ENCODE measurements at regions not wholly inside any gene's neighbourhood (a gene's known extent, or its start where the extent isn't known, plus 50 kb on each side); places are given as distances from the start of the nearest gene placed in this dataset.

GRCh38 chr18:40904295-40904694 lies 1050.7 kb upstream of the PIK3C3 start:
- no peak for DNase-seq (ENCODE audit: low read depth, low spot score)

DNA sequence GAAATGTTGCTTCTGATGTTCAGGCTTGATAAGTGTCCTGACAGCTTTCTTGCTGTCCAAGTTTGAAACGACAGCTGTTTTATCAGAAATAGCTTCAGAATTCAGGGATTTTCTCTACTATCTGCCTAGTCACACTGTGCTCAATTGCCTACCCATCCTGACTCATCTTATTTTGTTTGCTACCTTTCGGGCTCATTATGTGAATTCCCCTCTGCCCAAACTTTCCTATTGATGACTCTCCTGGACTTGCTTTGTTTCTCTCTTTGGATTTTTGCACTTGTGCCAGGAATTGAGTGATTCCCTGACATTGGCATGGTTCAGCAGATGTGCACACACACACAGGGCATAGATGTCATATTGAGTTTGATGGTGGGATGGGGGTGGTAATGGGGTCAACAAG lies 1052.6 kb upstream of the PIK3C3 start:
- no peak for DNase-seq (ENCODE audit: low read depth, low spot score)

DNA sequence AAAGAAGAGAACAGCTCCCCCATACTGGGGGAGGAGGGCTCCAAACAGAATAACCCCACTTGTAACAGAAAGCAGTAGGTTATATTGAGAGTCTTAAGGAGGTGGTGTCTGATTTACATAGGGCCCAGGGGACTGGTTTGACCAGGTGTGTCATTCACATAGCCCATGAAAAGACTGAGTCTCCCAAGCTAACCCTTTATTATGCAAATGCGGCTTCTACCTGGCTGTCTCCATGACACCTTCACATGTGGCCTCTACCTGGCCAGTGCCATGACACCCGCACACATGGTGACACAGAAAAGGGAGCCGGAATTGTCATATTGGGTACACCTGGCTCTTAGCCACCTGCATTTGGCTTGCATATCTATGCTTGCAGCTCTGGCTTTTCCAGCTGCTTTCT lies 1057.2 kb upstream of the PIK3C3 start:
- DNase-seq (ENCODE audit: low read depth, low spot score) = peak; percentile 56

DNA sequence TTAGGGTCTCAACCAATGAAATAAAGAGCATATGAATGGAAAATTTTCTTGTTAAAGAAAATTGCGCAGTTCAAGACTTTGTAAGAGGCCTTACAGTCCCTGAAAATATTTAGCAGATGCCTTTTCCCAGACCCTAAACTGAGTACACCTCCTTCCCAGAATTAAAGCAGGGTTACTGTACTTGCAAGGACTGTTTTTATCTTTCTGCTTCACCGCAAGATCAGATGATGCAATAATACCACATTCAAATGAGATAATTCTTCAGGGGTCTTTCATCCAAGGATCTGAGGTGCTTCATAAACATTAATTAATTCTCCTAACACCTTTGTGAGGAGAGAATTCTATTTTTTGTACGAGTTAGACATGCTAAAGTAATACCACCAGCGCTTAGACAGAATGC lies 1071.8 kb upstream of the PIK3C3 start:
- DNase-seq (ENCODE audit: low read depth, low spot score) = no peak

DNA sequence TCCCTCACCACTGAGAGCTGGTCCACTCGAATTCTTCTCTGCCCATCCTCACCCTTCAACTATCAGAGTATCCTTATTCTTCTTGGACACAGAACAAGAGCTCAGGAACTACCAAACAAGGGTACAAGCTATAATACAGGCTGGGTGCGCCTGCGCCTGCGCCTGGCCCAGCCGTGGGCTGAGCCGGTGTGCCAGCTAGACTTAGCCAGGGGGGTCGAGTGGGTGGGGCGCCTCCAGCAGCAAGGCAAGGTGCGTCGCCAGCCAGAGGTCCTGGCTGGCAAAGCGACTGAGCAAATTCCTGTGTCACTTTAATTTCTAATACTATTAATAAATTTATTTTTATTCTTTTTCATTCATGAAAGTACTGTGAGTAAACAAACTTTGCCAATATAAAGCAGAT lies 1072.6 kb upstream of the PIK3C3 start:
- DNase-seq (ENCODE audit: low read depth, low spot score) = no peak

DNA sequence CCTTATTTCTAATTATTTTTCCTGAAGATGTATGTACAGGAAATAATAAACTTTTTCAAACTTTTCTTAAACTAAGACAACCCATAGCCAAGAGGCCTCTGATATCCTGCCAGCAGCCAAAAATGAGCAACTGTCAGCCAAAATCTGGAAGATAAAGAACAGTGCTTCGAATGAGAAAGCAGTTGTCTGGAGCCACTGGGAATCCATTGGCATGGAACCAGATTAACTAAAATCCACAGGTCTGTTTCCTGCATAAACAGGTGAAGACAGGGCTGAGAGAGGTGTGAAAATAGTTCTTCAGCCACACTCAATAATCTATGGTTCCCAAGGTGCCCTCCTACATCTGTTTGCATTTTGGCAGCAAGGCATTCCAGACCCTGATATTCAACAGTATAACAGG lies 1076.7 kb upstream of the PIK3C3 start:
- DNase-seq (ENCODE audit: low read depth, low spot score) = peak; percentile 20

- DNase-seq (ENCODE audit: low read depth, low spot score) = no peak
These were observed 1077.9 kb upstream of the PIK3C3 start for GRCh38 chr18:40877096-40877495.

GRCh38 chr18:40875101-40875615 lies 1079.9 kb upstream of the PIK3C3 start:
- DNase-seq (ENCODE audit: low read depth, low spot score) = no peak

DNA sequence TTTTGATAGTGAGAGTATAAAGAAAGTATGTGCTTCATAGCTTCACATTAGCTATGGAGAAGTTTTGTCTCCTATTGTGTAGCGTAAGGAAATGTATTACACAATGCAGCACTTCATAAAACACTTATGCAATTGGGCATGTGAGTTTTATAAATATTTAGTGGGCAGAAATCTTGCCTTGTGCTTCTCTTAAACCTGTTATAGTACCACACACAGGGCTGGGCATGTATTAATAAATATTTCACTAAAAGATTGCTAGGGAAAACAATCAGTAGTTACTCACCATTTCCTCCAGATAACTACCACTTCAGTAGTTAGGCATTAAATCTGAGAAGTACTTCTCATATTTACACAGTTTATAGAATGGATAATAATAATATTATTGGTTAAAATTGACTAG lies 1080.8 kb upstream of the PIK3C3 start:
- DNase-seq (ENCODE audit: low read depth, low spot score) = no peak

GRCh38 chr18:40868110-40868858 lies 1086.8 kb upstream of the PIK3C3 start:
- DNase-seq (ENCODE audit: low read depth, low spot score) = no peak

GRCh38 chr18:40867459-40867858 lies 1087.6 kb upstream of the PIK3C3 start:
- no peak for DNase-seq (ENCODE audit: low read depth, low spot score)

DNA sequence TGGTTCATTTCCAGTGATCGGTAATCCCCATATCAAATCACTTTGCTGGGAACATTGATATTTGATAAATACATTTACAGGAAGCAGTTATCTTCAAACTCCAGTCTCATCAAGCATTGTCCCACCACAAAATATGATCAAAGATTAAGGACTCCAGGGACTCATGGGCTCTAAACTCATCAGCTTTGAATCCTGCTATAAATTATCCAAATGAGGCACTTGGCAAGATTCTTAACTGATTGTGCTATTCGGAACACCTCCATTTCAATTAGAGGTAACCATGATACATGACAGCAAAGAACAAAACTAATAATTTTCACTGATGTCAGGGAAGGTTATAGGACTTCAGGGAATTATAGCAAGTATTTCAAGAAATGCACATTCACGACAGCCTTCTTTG lies 1088.1 kb upstream of the PIK3C3 start:
- DNase-seq (ENCODE audit: low read depth, low spot score) = no peak

GRCh38 chr18:40866013-40866645 lies 1088.9 kb upstream of the PIK3C3 start:
- DNase-seq (ENCODE audit: low read depth, low spot score) = no peak

- no peak for DNase-seq (ENCODE audit: low read depth, low spot score)
These were observed 1090.2 kb upstream of the PIK3C3 start for GRCh38 chr18:40864846-40865245.

GRCh38 chr18:40863801-40864200 lies 1091.2 kb upstream of the PIK3C3 start:
- DNase-seq (ENCODE audit: low read depth, low spot score) = no peak

GRCh38 chr18:40860189-40860588 lies 1094.8 kb upstream of the PIK3C3 start:
- no peak for DNase-seq (ENCODE audit: low read depth, low spot score)

- no peak for DNase-seq (ENCODE audit: low read depth, low spot score)
These were observed 1099.4 kb upstream of the PIK3C3 start for GRCh38 chr18:40855661-40856060.

- no peak for DNase-seq (ENCODE audit: low read depth, low spot score)
These were observed 1102.6 kb upstream of the PIK3C3 start for GRCh38 chr18:40852406-40852805.

DNA sequence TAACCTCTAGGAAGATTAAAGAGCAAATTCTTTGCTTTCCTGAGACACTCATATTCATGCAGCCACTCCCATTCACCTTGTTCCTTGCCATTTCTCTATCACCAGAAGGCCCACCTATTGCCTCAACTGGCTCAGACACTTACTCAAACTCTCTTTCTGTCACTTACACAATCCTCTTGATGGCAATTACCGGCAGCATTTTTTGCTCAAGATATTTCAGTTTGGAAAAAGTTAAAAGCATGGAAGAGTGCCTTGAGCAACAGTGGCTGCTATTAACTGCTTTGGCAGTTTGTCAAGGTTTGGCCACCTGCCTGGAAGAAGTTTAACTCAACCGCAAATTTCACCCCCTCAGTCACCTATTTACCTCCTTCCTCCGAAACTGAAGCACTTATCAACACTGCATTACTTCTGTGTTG lies 1104.0 kb upstream of the PIK3C3 start:
- DNase-seq (ENCODE audit: low read depth, low spot score) = no peak

- no peak for DNase-seq (ENCODE audit: low read depth, low spot score)
These were observed 1105.1 kb upstream of the PIK3C3 start for GRCh38 chr18:40849886-40850285.

- DNase-seq (ENCODE audit: low read depth, low spot score) = no peak
These were observed 1113.6 kb upstream of the PIK3C3 start for GRCh38 chr18:40841467-40841866.

DNA sequence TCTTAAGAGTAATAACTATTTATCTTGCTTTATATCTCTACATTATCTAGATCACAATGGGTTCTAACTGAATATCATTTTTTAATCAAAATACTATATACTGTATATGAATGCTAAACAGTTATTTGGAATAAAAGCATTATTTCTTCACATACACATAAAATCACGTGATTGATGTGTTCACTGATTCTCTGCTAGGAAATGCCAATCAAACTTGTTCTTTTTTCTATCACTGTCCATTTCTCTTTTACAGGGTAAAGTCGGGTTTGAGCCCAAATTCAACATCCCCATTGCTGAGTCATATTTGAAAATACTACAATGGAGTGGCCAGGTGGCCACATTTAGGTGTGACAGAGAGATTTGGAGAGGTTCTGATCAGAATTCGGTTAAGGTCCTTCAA lies 1114.0 kb upstream of the PIK3C3 start:
- DNase-seq (ENCODE audit: low read depth, low spot score) = no peak

- DNase-seq (ENCODE audit: low read depth, low spot score) = no peak
These were observed 1122.7 kb upstream of the PIK3C3 start for GRCh38 chr18:40832362-40832761.

All from iPS DF 19.7 (cell line).